HG03457 (cell line): ENCODE measurements at regions not wholly inside any gene's neighbourhood (a gene's known extent, or its start where the extent isn't known, plus 50 kb on each side); places are given as distances from the start of the nearest gene placed in this dataset.

Source experiments
- ATAC-seq: cut with Tn5 transposase; IDR thresholded peaks from one replicate; pipeline ENCODE4 v1.9.1; 2021; ENCODE audit warnings: moderate number of reproducible peaks; ENCODE audit not compliant: unreplicated experiment

- no peak for ATAC-seq
Observed at GRCh38 chr20:39669659-39670058, 707.5 kb downstream of the DHX35 start.

GRCh38 chr20:39668038-39668437 is 705.9 kb downstream of the DHX35 start:
- no peak for ATAC-seq

- ATAC-seq = no peak
Observed at GRCh38 chr20:39661833-39662232, 699.7 kb downstream of the DHX35 start.

GRCh38 chr20:39660965-39661364 is 698.8 kb downstream of the DHX35 start:
- ATAC-seq = no peak

- ATAC-seq = no peak
Observed at GRCh38 chr20:39660226-39660625, 698.1 kb downstream of the DHX35 start.

- ATAC-seq = no peak
Observed at GRCh38 chr20:39658662-39659409, 696.7 kb downstream of the DHX35 start.

- no peak for ATAC-seq
Observed at GRCh38 chr20:39654171-39654570, 692.0 kb downstream of the DHX35 start.

- no peak for ATAC-seq
Observed at GRCh38 chr20:39651645-39652325, 689.6 kb downstream of the DHX35 start.

- ATAC-seq = no peak
Observed at GRCh38 chr20:39646874-39647413, 684.8 kb downstream of the DHX35 start.

- ATAC-seq = no peak
Observed at GRCh38 chr20:39645131-39645530, 683.0 kb downstream of the DHX35 start.

- no peak for ATAC-seq
Observed at GRCh38 chr20:39643292-39643691, 681.1 kb downstream of the DHX35 start.

GRCh38 chr20:39641423-39641822 is 679.3 kb downstream of the DHX35 start:
- no peak for ATAC-seq

- ATAC-seq = no peak
Observed at GRCh38 chr20:39640147-39640546, 678.0 kb downstream of the DHX35 start.

GRCh38 chr20:39638731-39639130 is 676.6 kb downstream of the DHX35 start:
- ATAC-seq = no peak

- no peak for ATAC-seq
Observed at GRCh38 chr20:39633689-39634088, 671.5 kb downstream of the DHX35 start.

- no peak for ATAC-seq
Observed at GRCh38 chr20:39632757-39633156, 670.6 kb downstream of the DHX35 start.

- ATAC-seq = no peak
Observed at GRCh38 chr20:39632176-39632575, 670.0 kb downstream of the DHX35 start.

GRCh38 chr20:39631557-39631956 is 669.4 kb downstream of the DHX35 start:
- no peak for ATAC-seq

- no peak for ATAC-seq
Observed at GRCh38 chr20:39630215-39630908, 668.2 kb downstream of the DHX35 start.

- ATAC-seq = no peak
Observed at GRCh38 chr20:39627765-39628164, 665.6 kb downstream of the DHX35 start.

- ATAC-seq = no peak
Observed at GRCh38 chr20:39624316-39624715, 662.2 kb downstream of the DHX35 start.
